Heart left ventricle (tissue), 13 donors: ENCODE measurements at regions not wholly inside any gene's neighbourhood (a gene's known extent, or its start where the extent isn't known, plus 50 kb on each side); places are given as distances from the start of the nearest gene placed in this dataset.
"Not testable (repeated sequence)": the region's sequence is repeated elsewhere in the genome, so short reads cannot be mapped to it uniquely, and the experiment has no call there.

Experiments used
- CTCF ChIP-seq, 12 donors: fragments of 200-600 bp; sonication (generic) in 4 of 12; IDR thresholded peaks; one replicate each; pipeline versions ENCODE4 v1.5.0 to v1.8.0; 2018 to 2022; ENCODE audit warnings: antibody characterized with exemption in 12 of 12, mild to moderate bottlenecking in 5 of 12
- POLR2A ChIP-seq, 2 donors: fragments of 450-650 bp; IDR thresholded peaks; one replicate each; pipeline ENCODE4 v1.6.1; 2017; ENCODE audit warnings: antibody characterized with exemption in 2 of 2, mild to moderate bottlenecking in 2 of 2, moderate library complexity in 2 of 2
- donor health status: ischemic (EF 13 %, LVEDD 7.1; RV severe dilation, severe dysfunction).
- donor health status: DM: no; HTN: yes; CAD: no.
- donor health status: DM: no; HTN: no; CAD: no.
- donor health status: ischemic (EF 25% LVEDD 6.9; RV normal size, moderate dysfunction).
- donor health status: ischemic (EF 25% LVEDD 5.7; RV mildly dilated, moderate dysfunction).
- donor health status: ischemic (EF 35%, LVEDD 5.7; RV mildly dilated, moderate dysfunction).
- donor health status: nonischemic (EF 11% LVEDD 7.7; RV severe dilation, severe dysfunction).
- donor health status: DM: yes; HTN: yes; CAD: no.
- donor health status: PGD.
- donor health status: ischemic (EF 29% LVEDD 5.4; RV normal size, mild dysfunction).
- donor health status: nonischemic (EF 23%, LVEDD 6.1; RV moderate dilation, normal function).

GRCh38 chr15:34653326-34653725, 69.9 kb upstream of the GOLGA8B start:
- TF ChIP-seq CTCF, POLR2A (IDR thresholded peaks at IDR 0.05): not testable (repeated sequence)
